ENCODE measurements at regions not wholly inside any gene's neighbourhood (a gene's known extent, or its start where the extent isn't known, plus 50 kb on each side); places are given as distances from the start of the nearest gene placed in this dataset.

DNA sequence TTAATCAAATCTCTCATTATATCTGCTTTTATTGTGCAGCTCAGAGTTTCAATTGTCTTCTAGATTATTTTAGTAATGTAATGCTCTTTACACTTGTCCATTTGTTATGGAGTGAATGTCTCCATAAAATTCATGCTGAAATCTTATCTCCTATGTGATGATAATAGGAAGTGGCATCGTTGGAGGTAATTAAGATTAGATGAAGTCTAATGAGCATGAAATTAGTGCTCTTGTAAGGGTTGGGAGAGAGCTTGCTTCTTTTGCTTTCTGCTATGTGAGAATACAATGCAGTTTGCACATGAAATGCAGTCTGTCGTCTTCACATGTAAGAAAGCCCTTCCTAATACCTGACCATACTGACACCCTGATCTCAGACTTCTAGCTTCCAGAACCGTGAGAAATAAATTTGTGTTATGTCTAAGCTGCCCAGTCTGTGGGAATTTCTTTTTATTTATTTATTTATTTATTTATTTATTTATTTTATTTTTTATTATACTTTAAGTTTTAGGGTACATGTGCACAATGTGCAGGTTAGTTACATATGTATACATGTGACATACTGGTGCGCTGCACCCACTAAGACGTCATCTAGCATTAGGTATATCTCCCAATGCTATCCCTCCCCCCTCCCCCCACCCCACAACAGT lies 1399.2 kb upstream of the CDH6 start:
- no peak for DNase-seq

DNA sequence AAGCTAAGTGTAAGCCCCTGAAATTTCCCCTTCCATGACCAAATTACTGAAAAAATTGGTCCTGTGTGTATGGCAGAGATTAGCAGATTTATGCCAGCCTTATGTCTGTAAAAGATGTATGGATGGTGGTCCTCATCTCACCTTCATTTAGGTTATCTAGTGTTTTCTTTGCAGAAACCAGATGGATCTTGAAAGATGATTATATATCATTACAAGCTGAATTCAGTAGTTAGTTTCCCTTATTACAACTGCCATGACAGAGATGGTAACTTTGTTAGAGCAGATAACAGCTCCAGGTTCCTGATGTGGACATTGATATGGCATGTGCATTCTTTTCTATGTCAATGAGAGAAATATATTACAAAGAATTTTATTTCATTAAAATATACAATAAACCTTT lies 1403.2 kb upstream of the CDH6 start:
- no peak for DNase-seq

DNA sequence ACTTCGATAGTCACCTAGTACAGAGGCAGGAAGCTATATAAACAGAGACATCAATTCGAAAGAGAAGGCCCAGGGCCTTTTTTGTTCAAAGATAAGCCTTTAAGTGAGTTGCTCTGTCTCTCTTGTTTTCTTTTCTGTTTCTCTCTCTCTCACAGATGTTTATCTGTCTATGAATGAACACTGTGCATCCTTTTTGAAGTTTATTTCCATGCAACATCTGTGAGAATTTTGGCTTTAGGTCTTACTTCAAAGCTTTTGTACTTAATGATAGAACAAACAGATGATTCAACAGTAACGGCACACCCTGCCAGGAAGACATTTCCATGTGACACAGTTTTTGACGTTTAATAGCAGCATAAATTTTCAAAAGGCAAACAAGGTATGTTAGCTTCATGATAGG lies 1413.1 kb upstream of the CDH6 start:
- DNase-seq = no peak

DNA sequence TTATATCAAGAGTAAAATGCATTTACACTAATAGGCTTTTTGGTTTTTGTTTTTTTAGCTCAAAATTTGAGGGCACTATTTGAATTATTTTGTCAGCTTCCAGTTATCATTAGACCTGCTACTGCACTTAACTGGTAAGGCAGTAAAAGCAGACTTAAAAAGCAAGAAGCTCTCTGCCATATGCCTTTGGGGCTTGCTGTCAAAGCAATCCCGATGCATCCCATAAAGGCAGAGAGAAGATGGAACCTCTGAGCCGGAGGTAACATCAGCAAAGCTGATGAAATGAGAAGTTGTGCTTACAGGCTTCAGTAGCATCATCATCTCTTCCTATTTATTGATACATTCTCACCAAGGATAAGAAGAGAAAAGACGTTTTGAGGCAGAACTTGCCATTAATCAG lies 1414.3 kb upstream of the CDH6 start:
- DNase-seq = no peak

DNA sequence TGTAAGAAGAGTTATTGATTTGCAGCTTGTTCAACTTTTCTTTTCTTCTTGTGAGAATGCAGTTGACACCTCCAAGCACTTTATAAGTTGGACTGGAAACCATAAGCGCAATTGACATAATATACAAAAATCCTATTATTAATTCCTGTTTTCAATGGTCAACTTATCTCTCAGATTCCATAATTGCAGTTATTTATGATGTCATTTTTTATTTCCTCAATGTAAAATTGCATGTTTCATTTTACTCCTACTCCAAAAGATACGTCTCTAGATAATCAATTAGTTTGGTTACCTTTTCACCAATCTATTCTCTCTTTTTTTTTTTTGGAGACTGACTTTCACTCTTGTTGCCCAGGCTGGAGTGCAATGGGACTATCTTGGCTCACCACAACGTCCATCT lies 1416.1 kb upstream of the CDH6 start:
- no peak for DNase-seq

DNA sequence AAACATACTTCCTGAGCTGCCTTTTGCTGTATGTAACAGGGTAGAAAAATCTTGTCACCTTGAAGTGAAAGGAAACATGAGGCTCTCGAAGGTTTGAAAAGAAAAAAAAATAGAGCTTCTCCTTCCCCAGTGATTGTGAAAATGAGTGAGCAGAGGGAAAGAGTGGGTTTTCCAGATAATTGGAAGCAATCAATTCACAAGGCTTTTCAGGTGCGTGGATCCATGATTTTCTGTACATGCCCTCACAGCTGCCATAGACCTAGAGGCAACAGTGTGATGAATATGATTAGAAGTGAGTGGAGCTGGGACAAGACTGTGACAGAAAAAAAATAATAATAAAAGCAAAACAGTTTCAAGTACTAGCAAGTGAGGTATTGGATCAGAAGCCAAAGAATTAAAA lies 1422.5 kb upstream of the CDH6 start:
- no peak for DNase-seq

DNA sequence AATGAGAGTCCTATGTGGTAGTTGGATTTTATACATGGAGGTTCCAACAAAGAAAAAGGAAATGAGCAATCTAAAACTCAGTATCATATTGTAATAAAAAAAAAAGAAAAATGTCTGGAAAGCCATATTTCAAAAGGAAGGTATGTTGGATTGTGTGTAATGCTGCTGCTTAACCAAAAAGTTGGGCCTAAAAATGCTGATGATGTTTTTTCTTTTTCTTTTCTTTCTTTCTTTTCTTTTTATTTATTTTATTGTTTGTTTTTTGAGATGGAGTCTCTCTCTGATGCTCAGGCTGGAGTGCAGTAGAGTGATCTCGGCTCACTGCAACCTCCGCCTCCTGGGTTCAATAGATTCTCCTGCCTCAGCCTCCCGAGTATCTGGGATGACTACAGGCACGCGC lies 1424.0 kb upstream of the CDH6 start:
- no peak for DNase-seq

DNA sequence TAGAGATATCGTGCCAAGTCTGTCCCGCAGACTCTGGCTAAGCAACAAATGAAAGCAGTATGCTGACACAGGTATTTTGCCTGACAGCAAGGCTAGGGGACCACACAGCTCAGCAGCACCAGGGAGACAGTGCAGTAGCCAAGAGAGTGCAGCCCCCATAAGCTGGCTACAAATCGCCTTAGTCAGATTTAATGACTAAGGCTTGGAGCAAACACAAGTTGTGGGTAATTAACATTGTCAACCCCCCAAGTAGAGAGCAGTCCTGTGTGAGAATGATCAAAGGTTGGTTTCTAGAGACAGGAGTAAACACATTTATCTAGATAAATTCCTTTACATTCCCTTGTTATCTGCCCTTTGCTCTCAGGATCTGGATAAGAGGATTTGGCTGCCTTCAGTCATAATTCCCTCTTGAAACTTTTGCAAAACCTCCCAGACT lies 1434.5 kb upstream of the CDH6 start:
- DNase-seq = no peak

DNA sequence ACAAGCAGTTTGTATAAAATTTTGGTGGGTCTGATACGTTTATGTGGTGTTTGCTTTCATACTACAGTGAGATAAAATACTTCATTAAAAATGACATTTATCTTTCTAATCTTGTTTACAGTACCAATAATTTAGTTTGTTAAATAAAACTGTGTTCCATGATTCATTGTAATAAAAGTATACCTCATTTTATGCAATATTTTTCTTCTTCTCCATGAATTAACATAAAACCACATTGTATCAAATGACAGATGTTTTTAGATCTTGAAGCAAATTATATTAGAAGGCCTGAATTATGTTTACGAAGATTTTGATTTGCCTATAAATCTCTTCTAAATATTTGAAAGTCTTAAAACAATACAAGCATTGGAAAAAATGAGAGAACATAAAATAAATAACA lies 1443.0 kb upstream of the CDH6 start:
- no peak for DNase-seq

DNA sequence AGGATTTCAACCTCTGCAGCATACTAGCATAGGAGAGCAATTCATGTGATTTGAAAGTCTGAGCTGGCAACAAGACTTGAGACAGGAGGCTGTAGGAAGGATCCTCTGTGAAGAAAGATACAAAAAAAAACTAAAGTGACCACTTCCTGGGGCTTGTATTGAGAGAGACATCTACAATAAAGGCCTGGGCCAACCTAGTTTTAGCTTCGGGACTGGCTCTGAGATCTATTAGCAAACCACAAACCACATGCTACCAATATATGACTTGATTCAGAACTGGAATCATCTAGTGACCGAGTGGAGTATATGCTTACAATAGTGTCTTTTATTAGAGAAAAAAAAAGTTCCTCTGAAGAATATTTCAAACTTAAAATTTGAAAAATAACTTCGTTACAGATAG lies 1448.9 kb upstream of the CDH6 start:
- no peak for DNase-seq

DNA sequence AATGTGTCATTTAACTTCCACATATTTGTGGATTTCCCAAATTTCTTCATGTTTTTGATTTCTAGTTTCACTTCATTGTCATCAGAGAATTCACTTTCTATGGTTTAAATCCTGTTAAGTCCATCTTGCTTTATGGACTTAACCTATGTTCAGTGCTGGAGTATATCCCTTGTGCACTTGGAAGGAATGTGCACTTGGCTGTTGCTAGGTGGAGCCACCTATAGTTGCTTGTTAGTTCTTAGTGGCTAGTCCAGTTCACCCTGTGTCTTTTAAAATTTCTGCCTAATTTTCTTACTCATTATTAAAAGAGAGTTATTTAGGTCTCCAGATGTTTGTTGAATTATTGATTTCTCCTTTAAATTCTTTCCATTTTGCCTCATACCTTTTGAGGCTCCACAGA lies 1472.5 kb upstream of the CDH6 start:
- no peak for DNase-seq

DNA sequence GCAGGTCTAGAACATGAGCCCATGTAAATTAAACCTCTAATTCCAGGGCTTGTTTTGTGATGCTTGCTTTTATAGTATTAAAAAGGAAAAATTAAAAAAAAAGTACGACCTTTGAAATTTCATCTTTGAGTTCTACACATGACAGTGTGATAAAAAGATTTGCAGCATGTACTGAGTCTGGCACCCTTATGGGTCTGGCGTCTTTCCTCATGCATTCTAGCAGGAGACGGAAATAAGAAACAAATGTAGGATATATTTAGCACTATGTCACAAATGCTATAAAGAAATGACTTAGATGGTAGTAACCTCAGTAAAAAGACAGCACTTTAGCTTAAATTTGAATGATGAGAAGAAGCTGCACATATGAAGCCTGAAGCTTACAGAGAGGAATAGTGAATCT lies 1474.3 kb upstream of the CDH6 start:
- no peak for DNase-seq

DNA sequence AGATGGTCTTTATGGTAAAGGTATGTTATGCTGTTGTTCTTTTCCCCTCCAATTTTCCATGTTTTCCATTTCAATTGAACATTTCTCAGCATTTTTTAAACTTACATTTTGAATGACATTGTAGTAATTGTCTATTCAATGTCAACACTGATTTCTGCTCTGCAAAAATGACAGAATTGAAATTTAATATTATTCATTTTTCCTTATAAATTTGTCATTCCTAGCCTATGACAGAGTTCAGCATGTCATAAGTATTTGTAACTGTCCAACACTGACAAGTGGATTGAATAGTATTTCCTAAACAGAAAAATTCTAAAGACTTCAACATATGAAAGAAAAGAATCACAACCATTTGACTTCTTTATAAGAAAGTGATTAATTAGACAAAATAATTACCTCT lies 1478.3 kb upstream of the CDH6 start:
- DNase-seq = no peak

DNA sequence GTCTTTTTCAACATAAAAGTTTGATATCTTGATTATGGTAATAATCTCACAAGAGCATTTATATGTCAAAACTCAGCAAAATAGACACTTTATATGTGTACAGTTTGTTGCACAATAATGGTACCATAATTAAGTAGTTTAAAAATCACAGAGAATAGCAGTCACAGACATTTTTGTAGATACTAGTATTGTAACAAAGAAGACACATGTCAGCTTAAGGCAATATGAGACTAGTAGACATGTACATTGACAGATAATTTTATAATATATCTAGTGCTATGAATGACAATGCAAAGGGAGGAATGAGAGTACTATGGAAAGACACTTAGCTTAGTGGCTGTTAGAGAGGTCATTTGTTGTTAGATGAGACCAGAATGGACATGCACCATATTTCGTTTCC lies 1490.6 kb upstream of the CDH6 start:
- DNase-seq = no peak

DNA sequence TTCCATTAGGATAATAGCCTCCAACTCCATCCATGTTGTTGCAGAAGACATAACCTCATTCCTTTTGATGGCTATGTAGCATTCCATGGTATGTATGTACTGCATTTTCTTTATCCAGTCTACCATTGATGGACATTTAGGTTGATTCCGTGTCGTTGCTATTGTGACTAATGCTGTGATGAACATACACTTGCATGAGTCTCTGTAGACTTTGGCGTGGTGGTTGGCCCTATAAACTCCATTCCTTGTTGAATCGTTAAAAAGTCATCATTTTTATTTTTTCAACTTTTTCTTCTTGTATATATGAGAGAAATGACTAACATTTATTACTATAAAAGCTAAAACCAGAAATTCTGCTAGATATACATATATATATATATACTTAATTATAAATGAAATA lies 1491.9 kb upstream of the CDH6 start:
- DNase-seq = no peak

DNA sequence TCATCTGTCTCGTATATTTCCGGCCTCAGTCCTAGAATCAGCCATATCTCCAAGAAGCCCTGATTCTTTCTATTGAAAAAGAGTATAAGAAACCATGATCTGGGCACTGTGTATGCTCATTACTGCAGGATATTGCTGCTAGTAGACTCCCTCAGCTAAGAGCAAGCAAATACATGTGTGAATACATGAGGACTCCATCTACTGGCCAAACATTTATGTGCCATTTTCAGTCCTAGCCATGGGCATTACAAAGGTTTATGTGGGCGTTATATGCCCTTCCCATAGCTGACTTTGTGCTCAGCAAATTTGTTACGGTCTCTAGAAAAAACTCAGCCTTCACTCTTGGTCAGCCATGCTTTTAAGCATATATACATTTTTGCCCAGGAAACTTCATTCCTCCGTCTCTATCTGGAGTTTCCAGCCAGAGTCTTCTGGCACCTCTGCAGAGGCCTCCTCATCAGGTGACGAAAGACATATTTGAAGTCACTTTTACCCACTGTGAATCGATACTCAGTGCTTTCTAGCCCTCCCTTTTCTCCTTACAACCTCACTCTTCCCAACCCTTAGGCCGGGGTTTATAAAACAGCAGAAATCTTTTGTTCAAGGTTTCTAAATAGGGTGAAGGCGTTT lies 1495.6 kb upstream of the CDH6 start:
- no peak for DNase-seq

DNA sequence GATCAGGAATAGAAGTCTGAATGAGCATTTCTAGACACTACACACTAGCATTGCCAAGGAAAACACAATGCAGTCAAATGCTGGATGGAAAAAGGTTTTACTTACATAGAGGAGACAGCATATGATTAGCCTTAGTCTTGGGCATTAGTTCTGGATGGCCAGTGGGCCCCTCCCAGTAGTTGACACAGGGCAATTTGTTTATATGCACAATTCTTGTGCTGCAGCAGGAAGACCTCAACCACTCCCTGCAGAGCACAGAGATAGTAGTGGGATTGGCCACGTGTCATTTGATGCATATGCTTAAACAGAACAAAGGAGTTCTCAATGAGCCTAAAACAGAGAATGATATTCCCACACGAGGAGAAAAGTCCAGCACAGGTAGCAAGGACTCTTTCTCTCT lies 1496.2 kb upstream of the CDH6 start:
- DNase-seq = no peak

DNA sequence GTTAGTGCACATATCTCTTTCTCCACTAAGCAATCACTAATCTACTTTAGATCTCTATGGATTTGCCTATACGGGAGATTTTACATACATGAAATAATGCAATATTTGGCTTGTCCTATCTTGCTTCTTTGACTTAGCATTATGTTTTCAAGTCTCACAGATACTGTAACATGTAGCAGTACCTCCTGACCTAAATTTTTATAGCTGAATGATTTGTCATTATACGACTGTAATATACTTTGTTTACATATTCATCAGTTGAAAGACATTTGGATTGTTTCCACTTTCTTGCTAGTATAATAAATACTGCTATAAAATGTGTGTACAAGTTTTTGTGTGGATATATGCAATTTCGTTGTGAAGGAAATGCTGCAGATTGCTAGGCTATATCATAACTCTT lies 1520.8 kb upstream of the CDH6 start:
- DNase-seq = no peak

DNA sequence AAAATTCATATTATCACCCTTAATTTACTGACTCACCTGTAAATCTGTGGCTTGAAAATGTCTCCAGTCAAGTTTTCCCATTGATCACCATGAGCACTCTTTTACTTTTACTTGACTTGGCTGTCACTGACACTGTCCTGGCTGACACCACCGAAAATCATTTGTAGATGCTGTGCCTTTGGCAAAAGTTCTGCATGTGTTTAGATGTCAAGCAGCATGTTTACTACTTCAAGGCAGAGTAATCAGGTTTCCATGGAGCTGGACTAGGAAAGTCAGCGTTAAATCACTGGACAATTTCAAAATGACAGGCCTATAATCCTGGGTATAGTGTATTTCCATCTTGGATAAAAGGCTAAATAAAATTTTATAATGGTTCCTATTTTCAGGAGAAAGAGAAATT lies 1530.6 kb upstream of the CDH6 start:
- DNase-seq = no peak

DNA sequence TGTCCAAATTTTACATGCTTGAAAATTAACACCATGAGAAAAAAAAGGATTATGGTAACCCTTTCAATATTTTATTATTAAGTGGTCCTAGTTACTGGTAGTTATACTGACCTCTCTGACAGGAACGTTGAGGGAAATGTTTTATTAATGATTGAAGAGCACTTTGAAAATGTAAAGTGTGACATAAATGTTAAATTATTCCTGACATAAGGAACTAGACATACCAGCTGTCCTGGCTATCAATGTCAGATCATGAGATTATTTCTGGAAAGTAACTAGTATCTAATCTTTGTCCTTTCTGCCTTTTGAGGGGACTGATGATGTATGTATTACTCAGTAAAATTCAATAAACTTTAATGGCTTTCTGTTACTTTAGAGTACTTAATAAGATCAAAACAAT lies 1538.5 kb upstream of the CDH6 start:
- no peak for DNase-seq

DNA sequence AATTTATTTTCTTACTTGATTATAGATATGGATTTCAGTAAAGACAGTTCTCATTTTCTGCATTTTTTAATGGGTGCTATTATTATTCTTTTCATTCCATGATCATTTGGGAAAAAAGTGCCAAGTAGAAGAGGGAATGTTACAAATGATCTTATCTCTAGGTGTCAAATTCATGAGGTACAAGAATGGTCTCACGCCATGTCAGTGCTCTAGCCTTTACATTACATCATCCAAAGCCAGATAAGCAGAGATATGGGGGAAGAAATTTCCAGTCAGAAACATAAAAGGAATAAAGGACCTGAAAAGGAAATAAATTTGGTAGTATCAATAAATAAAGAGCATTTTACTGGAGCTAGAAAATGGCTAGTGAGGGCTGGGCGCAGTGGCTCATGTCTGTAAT lies 1544.2 kb upstream of the CDH6 start:
- no peak for DNase-seq

DNA sequence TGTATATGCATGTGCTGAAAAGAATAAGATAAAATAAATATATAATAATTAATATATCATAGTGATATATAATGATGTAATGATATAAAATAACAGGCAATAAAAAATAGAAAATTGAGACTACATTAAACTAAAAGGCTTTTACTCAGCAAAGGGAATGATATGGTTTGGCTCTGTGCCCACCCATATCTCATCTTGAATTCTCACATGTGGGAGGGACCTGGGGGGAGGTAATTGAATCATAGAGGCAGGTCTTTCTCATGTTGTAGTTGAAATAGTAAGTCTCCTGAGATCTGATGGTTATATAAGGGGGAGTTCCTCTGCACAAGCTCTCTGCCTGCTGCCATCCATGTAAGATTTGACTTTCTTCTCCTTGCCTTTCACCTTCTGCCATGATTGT lies 1550.9 kb upstream of the CDH6 start:
- no peak for DNase-seq

DNA sequence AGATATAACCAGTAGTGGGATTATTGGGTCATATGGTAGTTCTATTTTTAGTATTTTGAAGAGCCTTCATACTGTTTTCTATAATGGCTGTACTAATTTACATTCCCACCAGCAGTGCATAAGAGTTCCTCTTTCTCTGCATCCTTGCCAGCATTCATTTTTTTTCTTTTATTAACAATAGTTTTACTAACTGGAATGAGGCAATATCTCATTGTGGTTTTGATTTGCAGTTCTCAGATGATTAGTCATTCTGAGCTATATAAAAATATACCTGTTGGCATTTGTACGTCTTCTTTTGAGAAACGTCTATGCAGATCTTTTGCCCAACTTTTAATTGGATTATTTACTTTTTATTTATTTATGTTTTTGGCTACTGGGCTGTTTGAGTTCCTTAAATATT lies 1579.3 kb upstream of the CDH6 start:
- no peak for DNase-seq

DNA sequence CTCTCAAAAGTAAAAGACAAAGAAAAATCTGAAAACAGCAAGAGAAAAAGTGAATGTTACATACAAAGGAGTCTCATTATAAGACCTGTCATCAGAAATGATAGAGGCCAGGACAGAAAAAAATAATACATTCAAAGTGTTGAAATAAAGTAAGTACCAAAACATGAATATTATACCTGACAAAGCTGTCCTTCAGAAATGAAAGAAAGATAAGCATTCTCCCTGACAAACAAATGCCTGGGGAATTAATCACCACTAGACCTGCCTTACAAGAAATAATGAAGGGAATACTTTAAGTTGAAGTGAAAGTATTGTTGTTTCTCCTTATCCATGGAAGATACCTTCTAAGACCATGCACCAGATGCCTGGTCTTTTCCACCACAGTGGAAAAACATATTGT lies 1605.2 kb upstream of the CDH6 start:
- DNase-seq = no peak

DNA sequence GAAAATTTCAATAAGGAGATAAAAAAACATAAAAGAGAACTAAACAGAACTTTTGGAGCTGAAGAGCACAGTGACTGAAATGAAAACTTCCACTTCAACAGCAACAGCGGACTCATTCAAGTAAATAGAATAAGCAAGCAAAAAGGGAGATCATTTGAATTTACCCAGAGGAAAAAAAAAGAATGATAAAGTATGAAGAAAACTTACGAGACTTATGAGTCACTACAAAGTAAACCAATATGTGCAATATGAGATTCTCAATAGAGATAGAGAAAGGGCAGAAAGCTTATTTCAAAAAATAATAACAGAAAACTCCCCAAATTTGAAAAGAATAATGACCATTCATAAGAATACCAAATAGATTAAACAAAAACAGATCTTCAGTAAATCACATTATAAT lies 1605.7 kb upstream of the CDH6 start:
- no peak for DNase-seq

Measured in dermis blood vessel endothelial cell (primary cell).